K562 (cell line): ENCODE measurements at regions not wholly inside any gene's neighbourhood (a gene's known extent, or its start where the extent isn't known, plus 50 kb on each side); places are given as distances from the start of the nearest gene placed in this dataset.
A peak's percentile ranks its signal among the peaks of the same experiment; 100 is the strongest.

Source experiments
- CXXC5 ChIP-seq: fragments of 250-450 bp; sonication (Bioruptor Pico); IDR thresholded peaks from 2 replicates; pipeline ENCODE4 v1.8.0; 2022; ENCODE audit warnings: inconsistent platforms, mild to moderate bottlenecking, moderate library complexity
- E4F1 ChIP-seq: fragments of 250-450 bp; sonication (Bioruptor Pico); IDR thresholded peaks from 2 replicates; pipeline ENCODE4 v1.5.0; 2021; ENCODE audit warnings: mild to moderate bottlenecking, borderline replicate concordance
- FOXO4 ChIP-seq: fragments of 450-650 bp; formaldehyde crosslinking; IDR thresholded peaks from 2 replicates; pipeline ENCODE4 v1.4.0; 2020; ENCODE audit warnings: mild to moderate bottlenecking, moderate library complexity
- HMG20B ChIP-seq: fragments of 250-450 bp; sonication (Bioruptor Pico); IDR thresholded peaks from 2 replicates; pipeline ENCODE4 v1.5.0; 2021; ENCODE audit warnings: mild to moderate bottlenecking
- JUND ChIP-seq, 2 experiments: IDR thresholded peaks; 2 replicates in 1 of 2; 3 replicates in 1 of 2; pipeline ENCODE4 v1.6.1; 2011; ENCODE audit warnings: borderline replicate concordance in 2 of 2, low read depth in 2 of 2, low read length in 2 of 2, improper control_type of control experiment in 1 of 2, missing biosample characterization in 1 of 2, missing genetic modification characterization in 1 of 2, missing genetic modification reagents in 1 of 2
- KLF10 ChIP-seq: fragments of 250-450 bp; sonication (Bioruptor Pico); IDR thresholded peaks from 2 replicates; pipeline ENCODE4 v1.6.1; 2021; ENCODE audit warnings: matching md5 sums
- PATZ1 ChIP-seq: fragments of 250-450 bp; sonication (Bioruptor Pico); IDR thresholded peaks from 2 replicates; pipeline ENCODE4 v1.5.0; 2020; ENCODE audit warnings: mild to moderate bottlenecking, borderline replicate concordance
- POLR2AphosphoS5 ChIP-seq: IDR thresholded peaks from 2 replicates; pipeline ENCODE4 v1.6.1; 2011; ENCODE audit warnings: mild to moderate bottlenecking, low read depth, low read length, moderate library complexity; ENCODE audit not compliant: control insufficient read depth, insufficient read depth
- SAP30 ChIP-seq: fragments of 200-600 bp; sonication (generic); IDR thresholded peaks from 2 replicates; pipeline ENCODE4 v1.6.1; 2012; ENCODE audit warnings: borderline replicate concordance, low read depth, mild to moderate bottlenecking, moderate library complexity, low read length, control low read depth, inconsistent platforms; ENCODE audit not compliant: insufficient read depth, poor library complexity, severe bottlenecking
- SRSF3 ChIP-seq: fragments of 200-400 bp; formaldehyde crosslinking; IDR thresholded peaks from 2 replicates; pipeline ENCODE4 v1.6.1; 2016; ENCODE audit warnings: mild to moderate bottlenecking, low read length, moderate library complexity; ENCODE audit not compliant: insufficient read depth
- TEAD2 ChIP-seq: fragments of 450-650 bp; IDR thresholded peaks from 2 replicates; pipeline ENCODE4 v1.6.1; 2016; ENCODE audit warnings: missing genetic modification characterization, control low read depth, missing compliant biosample characterization
- ZBTB17 ChIP-seq: fragments of 450-650 bp; formaldehyde crosslinking; IDR thresholded peaks from 2 replicates; pipeline ENCODE4 v1.4.0; 2020; ENCODE audit warnings: mild to moderate bottlenecking
- ZKSCAN3 ChIP-seq: fragments of 250-450 bp; sonication (Bioruptor Pico); IDR thresholded peaks from 2 replicates; pipeline ENCODE4 v1.4.0; 2020
- ZNF174 ChIP-seq: fragments of 250-450 bp; sonication (Bioruptor Pico); IDR thresholded peaks from 2 replicates; pipeline ENCODE4 v1.4.0; 2020; ENCODE audit warnings: mild to moderate bottlenecking
- ZNF354B ChIP-seq: fragments of 250-450 bp; sonication (Bioruptor Pico); IDR thresholded peaks from 2 replicates; pipeline ENCODE4 v1.4.0; 2020
- ZNF639 ChIP-seq, 2 experiments: fragments of 200-800 bp in 1 of 2; sonication (Bioruptor generic) in 1 of 2; sonication (generic) in 1 of 2; formaldehyde crosslinking in 1 of 2; IDR thresholded peaks in 1 of 2; conservative IDR thresholded peaks in 1 of 2; 2 replicates each; pipeline versions ENCODE4 v1.5.0 to v1.6.1; 2016 to 2020; ENCODE audit warnings: missing compliant biosample characterization in 1 of 2, missing genetic modification characterization in 1 of 2, missing genetic modification reagents in 1 of 2
- TF ChIP-seq, protein P1 (sequence below): sonication (generic); formaldehyde crosslinking; IDR thresholded peaks from 2 replicates; pipeline ENCODE4 v1.8.1; 2023; ENCODE audit warnings: mild to moderate bottlenecking, missing genetic modification reagents

DNA sequence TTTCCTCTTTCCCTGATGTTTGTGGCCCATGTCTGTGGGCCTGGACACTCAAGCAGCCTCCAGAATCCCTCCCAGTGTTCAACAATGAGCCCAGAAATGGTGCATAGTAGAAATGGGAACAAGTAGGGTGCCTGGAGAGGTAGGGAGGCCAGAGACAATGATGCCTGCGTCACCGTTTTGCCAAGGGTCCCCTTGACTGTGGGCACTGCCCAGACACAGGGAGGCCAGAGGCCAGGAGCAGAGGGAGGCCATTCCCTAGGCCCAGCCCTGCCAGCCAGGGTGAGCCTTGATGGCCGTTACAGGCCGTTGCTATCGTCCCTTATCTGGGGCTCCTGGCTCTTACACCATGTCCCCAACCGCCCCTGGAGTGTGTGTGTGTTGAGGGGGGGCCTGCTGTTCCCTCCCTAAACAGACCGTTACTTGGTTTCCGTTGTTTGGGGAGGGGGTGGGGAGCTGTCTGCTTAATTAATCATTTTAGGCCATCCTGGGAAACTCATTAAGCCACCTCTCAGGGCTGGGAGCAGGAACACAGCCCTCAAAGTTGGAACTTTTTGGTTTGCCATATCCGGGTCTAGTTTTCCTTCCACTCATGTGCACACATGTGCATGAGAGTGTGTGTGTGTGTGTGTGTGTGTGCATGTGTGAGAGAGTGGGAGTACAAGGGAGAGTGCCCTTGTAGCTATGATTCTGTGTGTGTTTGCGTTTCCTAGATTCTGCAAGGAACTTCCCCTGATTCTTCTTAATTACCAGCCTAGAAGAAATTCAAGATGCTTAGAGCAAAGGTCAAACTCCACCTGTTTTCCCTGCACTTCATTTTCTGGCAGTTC lies 135.2 kb upstream of the HAAO start (continued):
- TF ChIP-seq FOXO4 (no peak), CXXC5 (CRISPR knock-in tag) (peak; percentile 72), KLF10 (CRISPR knock-in tag) (no peak), E4F1 (CRISPR knock-in tag) (no peak), TEAD2 (tag) (peak; percentile 50; the same call in 1 of the 2 replicates), SRSF3 (no peak), ZNF174 (CRISPR knock-in tag) (peak; percentile 90), ZBTB17 (peak; percentile 88), ZKSCAN3 (CRISPR knock-in tag) (no peak), ZNF639 (CRISPR knock-in tag; conservative IDR thresholded peaks at IDR 0.05 in 1 of 2, IDR thresholded peaks at IDR 0.05 in 1 of 2) (peak in 1 of 2 experiments; percentile 93; a peak in 2 of 4 replicates), SAP30 (no peak), JUND (IDR thresholded peaks at IDR 0.05; ENCODE audit: borderline replicate concordance, low read depth, low read length) (peak; percentile 63; the same call in 1 of the 2 replicates), JUND (tag; IDR thresholded peaks at IDR 0.05; ENCODE audit: borderline replicate concordance, low read depth, low read length) (peak; percentile 70; the same call in 1 of the 3 replicates), ZNF354B (peak; percentile 74), HMG20B (CRISPR knock-in tag) (no peak), POLR2AphosphoS5 (no peak; the same call in 1 of the 2 replicates), PATZ1 (CRISPR knock-in tag) (no peak)
- TF ChIP-seq, protein P1, sequence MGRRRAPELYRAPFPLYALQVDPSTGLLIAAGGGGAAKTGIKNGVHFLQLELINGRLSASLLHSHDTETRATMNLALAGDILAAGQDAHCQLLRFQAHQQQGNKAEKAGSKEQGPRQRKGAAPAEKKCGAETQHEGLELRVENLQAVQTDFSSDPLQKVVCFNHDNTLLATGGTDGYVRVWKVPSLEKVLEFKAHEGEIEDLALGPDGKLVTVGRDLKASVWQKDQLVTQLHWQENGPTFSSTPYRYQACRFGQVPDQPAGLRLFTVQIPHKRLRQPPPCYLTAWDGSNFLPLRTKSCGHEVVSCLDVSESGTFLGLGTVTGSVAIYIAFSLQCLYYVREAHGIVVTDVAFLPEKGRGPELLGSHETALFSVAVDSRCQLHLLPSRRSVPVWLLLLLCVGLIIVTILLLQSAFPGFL (CRISPR knock-in tag) = no peak
